ENCODE measurements at regions not wholly inside any gene's neighbourhood (a gene's known extent, or its start where the extent isn't known, plus 50 kb on each side); places are given as distances from the start of the nearest gene placed in this dataset.

DNA sequence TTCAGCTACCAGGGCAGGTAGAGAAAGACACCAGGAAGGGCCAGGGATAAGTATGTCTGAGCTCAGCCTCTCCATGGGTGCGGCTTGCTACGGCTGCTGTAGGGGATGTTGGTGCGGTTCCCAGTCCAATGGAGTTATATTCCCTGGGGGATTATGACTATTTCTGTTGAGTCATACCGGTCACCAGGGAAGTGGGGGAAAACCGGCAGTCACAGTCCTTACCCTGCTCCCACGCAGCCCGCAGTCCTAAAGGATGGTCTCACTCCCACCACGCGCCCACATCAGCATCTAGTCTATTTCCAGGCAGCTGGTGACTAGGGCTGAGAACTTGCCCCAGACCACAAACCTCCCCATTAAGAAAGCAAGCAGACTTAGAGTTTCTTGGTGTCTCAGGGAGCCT, 191.6 kb downstream of the VEGFC start:
- Mint-ChIP-seq H3K4me1 (no peaks in the 10 kb centered on the region), H3K36me3 (ENCODE audit: insufficient read depth in 1 of 3, low read depth in 3 of 3) (no peaks in the 10 kb centered on the region), H3K27ac (no peak overlapping the region), H3K27me3 (ENCODE audit: low read depth) (no peaks in the 10 kb centered on the region), H3K4me3 (no peak overlapping the region), H3K9me3 (no peaks in the 10 kb centered on the region)
- H2BK20ac ChIP-seq (ENCODE audit: low read depth, low read length, poor library complexity, severe bottlenecking) = no peak overlapping the region
- H2AK5ac ChIP-seq (ENCODE audit: insufficient read length, low read length) = no peak overlapping the region
- no peaks in the 10 kb centered on the region for H3K23me2 ChIP-seq (ENCODE audit: insufficient read length, low read depth, low read length, poor library complexity, severe bottlenecking)
- no peak overlapping the region for H3K27ac ChIP-seq (ENCODE audit: insufficient read length, low read depth, low read length)
- H3T11ph ChIP-seq (ENCODE audit: low read length) = no peak overlapping the region
- no peak for DNase-seq
- no peak overlapping the region for H3K4me2 ChIP-seq (ENCODE audit: insufficient read depth, insufficient read length, low read length)
- H2BK12ac ChIP-seq (ENCODE audit: insufficient read length, low read depth, low read length) = no peak overlapping the region
- H3K9ac ChIP-seq (ENCODE audit: extremely low read depth, insufficient read length, low read length) = no peak overlapping the region
- H2BK15ac ChIP-seq (ENCODE audit: low read depth, low read length) = no peak overlapping the region
- H4K5ac ChIP-seq (ENCODE audit: insufficient read length, low read depth, low read length) = no peak overlapping the region
- H3K4ac ChIP-seq (ENCODE audit: low read depth, low read length) = no peak overlapping the region
- H4K91ac ChIP-seq (ENCODE audit: insufficient read length, low read depth, low read length) = no peak overlapping the region
- H4K8ac ChIP-seq (replicated peaks; ENCODE audit: insufficient read length, low read depth, low read length) = no peak overlapping the region
- no peaks in the 10 kb centered on the region for H3K79me1 ChIP-seq (ENCODE audit: insufficient read depth, low read depth, low read length, poor library complexity, severe bottlenecking)
- H3K27me3 ChIP-seq (ENCODE audit: insufficient read depth, low read length) = no peaks in the 10 kb centered on the region
- no peak for TF ChIP-seq CTCF (conservative IDR thresholded peaks at IDR 0.05)
- no peak overlapping the region for H2AFZ ChIP-seq (ENCODE audit: low read length)
- no peak overlapping the region for H3K23ac ChIP-seq (ENCODE audit: insufficient read length, low read depth, low read length)
- no peaks in the 10 kb centered on the region for H3K9me3 ChIP-seq (ENCODE audit: control insufficient read depth, low read depth, low read length)
- H3K56ac ChIP-seq (ENCODE audit: insufficient read length, low read depth, low read length) = no peak overlapping the region
- WGBS (ENCODE audit: extremely low coverage, insufficient read length, low lambda C conversion rate) = no CpG with 5 or more reads among the region's 9 CpGs
- no peaks in the 10 kb centered on the region for H4K20me1 ChIP-seq (ENCODE audit: control insufficient read depth, insufficient read depth, insufficient read length)
- no peak overlapping the region for H3K14ac ChIP-seq (ENCODE audit: insufficient read depth, low read length)
- H3K4me1 ChIP-seq (ENCODE audit: insufficient read depth, low read length) = no peaks in the 10 kb centered on the region
- no peaks in the 10 kb centered on the region for H3K79me2 ChIP-seq (ENCODE audit: insufficient read depth, low read length)
- no peak overlapping the region for H3K18ac ChIP-seq (ENCODE audit: insufficient read length, low read depth, low read length)
- no peak overlapping the region for H2BK5ac ChIP-seq (ENCODE audit: insufficient read length, low read length)
- H2BK120ac ChIP-seq (ENCODE audit: low read depth, low read length, poor library complexity, severe bottlenecking) = no peak overlapping the region
